ENCODE measurements at regions not wholly inside any gene's neighbourhood (a gene's known extent, or its start where the extent isn't known, plus 50 kb on each side); places are given as distances from the start of the nearest gene placed in this dataset.
"Not testable (repeated sequence)": the region's sequence is repeated elsewhere in the genome, so short reads cannot be mapped to it uniquely, and the experiment has no call there.

GRCh38 chr9:80678906-80679305 is 1010.4 kb downstream of the TLE1 start:
- no peaks in the 10 kb centered on the region for H3K27me3 ChIP-seq (ENCODE audit: control insufficient read depth in 1 of 2, insufficient read depth in 2 of 2, low read length in 2 of 2)
- no peak overlapping the region for H3K27ac ChIP-seq (ENCODE audit: low read depth, low read length)
- H3K9ac ChIP-seq (ENCODE audit: low read length), result no peak overlapping the region
- H3K4me1 ChIP-seq (ENCODE audit: insufficient read depth, low read length), result peaks cover 7% of the 10 kb centered on the region
- H3K4me3 ChIP-seq (ENCODE audit: low read depth in 1 of 2, low read length in 2 of 2), result no peak overlapping the region
- no peaks in the 10 kb centered on the region for H3K9me3 ChIP-seq (ENCODE audit: low read length)
- no peaks in the 10 kb centered on the region for H3K36me3 ChIP-seq (ENCODE audit: insufficient read depth, low read length)

DNA sequence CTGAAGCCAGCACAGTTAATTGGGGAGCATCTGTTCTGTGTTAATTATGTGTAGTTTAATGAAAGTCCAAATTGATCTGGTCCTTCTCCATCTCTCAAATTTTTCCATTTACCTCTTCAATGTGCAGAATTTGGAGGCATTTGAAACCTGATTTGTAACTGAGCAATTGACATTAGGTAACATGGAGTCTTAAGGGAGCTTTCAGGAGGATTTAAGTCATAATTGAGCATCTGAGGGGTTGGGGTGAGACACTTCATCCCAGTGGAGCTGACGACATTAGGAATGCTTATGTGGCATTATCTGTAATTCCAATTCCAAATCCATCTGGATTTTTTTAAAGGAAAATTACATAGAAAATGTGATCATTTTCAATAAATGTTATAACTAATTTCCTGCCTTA is 1015.9 kb downstream of the TLE1 start:
- H3K9ac ChIP-seq (ENCODE audit: low read length), result no peak overlapping the region
- H3K9me3 ChIP-seq (ENCODE audit: low read length), result no peaks in the 10 kb centered on the region
- no peak overlapping the region for H3K4me3 ChIP-seq (ENCODE audit: low read depth in 1 of 2, low read length in 2 of 2)
- no peaks in the 10 kb centered on the region for H3K4me1 ChIP-seq (ENCODE audit: insufficient read depth, low read length)
- no peaks in the 10 kb centered on the region for H3K36me3 ChIP-seq (ENCODE audit: insufficient read depth, low read length)
- H3K27me3 ChIP-seq (ENCODE audit: control insufficient read depth in 1 of 2, insufficient read depth in 2 of 2, low read length in 2 of 2), result no peaks in the 10 kb centered on the region
- no peak overlapping the region for H3K27ac ChIP-seq (ENCODE audit: low read depth, low read length)

GRCh38 chr9:80665479-80665878 is 1023.9 kb downstream of the TLE1 start:
- Histone ChIP-seq H3K9me3 (ENCODE audit: low read length) (no peaks in the 10 kb centered on the region), H3K36me3 (ENCODE audit: insufficient read depth, low read length) (no peaks in the 10 kb centered on the region)

GRCh38 chr9:80664327-80665210 is 1024.8 kb downstream of the TLE1 start:
- Histone ChIP-seq H3K4me1 (ENCODE audit: insufficient read depth, low read length) (peaks cover 8% of the 10 kb centered on the region), H3K27ac (ENCODE audit: low read depth, low read length) (no peak overlapping the region), H3K4me3 (ENCODE audit: low read depth in 1 of 2, low read length in 2 of 2) (no peak overlapping the region), H3K27me3 (ENCODE audit: control insufficient read depth in 1 of 2, insufficient read depth in 2 of 2, low read length in 2 of 2) (no peaks in the 10 kb centered on the region), H3K36me3 (ENCODE audit: insufficient read depth, low read length) (no peaks in the 10 kb centered on the region), H3K9ac (ENCODE audit: low read length) (no peak overlapping the region), H3K9me3 (ENCODE audit: low read length) (no peaks in the 10 kb centered on the region)

More at GRCh38 chr9:80665479-80665878, 1023.9 kb downstream of the TLE1 start:
- H3K27me3 ChIP-seq (ENCODE audit: control insufficient read depth in 1 of 2, insufficient read depth in 2 of 2, low read length in 2 of 2), result no peaks in the 10 kb centered on the region
- no peak overlapping the region for H3K9ac ChIP-seq (ENCODE audit: low read length)
- peaks cover 8% of the 10 kb centered on the region for H3K4me1 ChIP-seq (ENCODE audit: insufficient read depth, low read length)
- no peak overlapping the region for H3K27ac ChIP-seq (ENCODE audit: low read depth, low read length)
- no peak overlapping the region for H3K4me3 ChIP-seq (ENCODE audit: low read depth in 1 of 2, low read length in 2 of 2)

- H3K9ac ChIP-seq (ENCODE audit: low read length); H3K36me3 ChIP-seq (ENCODE audit: insufficient read depth, low read length); H3K4me3 ChIP-seq (ENCODE audit: low read depth in 1 of 2, low read length in 2 of 2); H3K9me3 ChIP-seq (ENCODE audit: low read length); H3K4me1 ChIP-seq (ENCODE audit: insufficient read depth, low read length); H3K27me3 ChIP-seq (ENCODE audit: control insufficient read depth in 1 of 2, insufficient read depth in 2 of 2, low read length in 2 of 2); H3K27ac ChIP-seq (ENCODE audit: low read depth, low read length): not testable (repeated sequence)
Observed at GRCh38 chr9:80659751-80660150, 1029.6 kb downstream of the TLE1 start.

DNA sequence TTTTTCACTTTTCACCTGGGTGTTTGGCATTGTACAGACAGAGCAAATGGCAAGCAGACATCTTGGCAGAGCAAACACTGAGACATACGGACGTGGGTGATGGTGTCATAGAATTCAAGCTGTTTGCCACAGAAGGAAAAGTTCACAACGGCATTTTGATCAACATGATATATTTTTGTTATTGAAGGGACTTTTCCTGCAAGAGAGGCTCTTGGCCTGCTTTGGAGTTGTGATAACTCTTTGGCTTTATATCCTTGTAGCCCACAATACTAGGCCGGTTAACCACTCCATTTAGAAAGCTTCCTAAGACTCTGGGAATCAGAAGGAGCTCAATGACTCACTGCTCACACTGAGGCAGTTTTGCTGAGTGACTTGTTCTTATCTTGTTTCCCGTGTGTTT is 1038.3 kb downstream of the TLE1 start:
- Histone ChIP-seq H3K9me3 (ENCODE audit: low read length) (no peaks in the 10 kb centered on the region), H3K9ac (ENCODE audit: low read length) (no peak overlapping the region), H3K4me3 (ENCODE audit: low read depth in 1 of 2, low read length in 2 of 2) (no peak overlapping the region), H3K27ac (ENCODE audit: low read depth, low read length) (no peak overlapping the region), H3K36me3 (ENCODE audit: insufficient read depth, low read length) (no peaks in the 10 kb centered on the region), H3K4me1 (ENCODE audit: insufficient read depth, low read length) (peaks cover 23% of the 10 kb centered on the region), H3K27me3 (ENCODE audit: control insufficient read depth in 1 of 2, insufficient read depth in 2 of 2, low read length in 2 of 2) (no peaks in the 10 kb centered on the region)

- H3K27me3 ChIP-seq (ENCODE audit: control insufficient read depth in 1 of 2, insufficient read depth in 2 of 2, low read length in 2 of 2), result no peaks in the 10 kb centered on the region
- no peak overlapping the region for H3K27ac ChIP-seq (ENCODE audit: low read depth, low read length)
- H3K9me3 ChIP-seq (ENCODE audit: low read length), result no peaks in the 10 kb centered on the region
- no peak overlapping the region for H3K9ac ChIP-seq (ENCODE audit: low read length)
- no peak overlapping the region for H3K4me3 ChIP-seq (ENCODE audit: low read depth in 1 of 2, low read length in 2 of 2)
- peaks cover 23% of the 10 kb centered on the region for H3K4me1 ChIP-seq (ENCODE audit: insufficient read depth, low read length)
- no peaks in the 10 kb centered on the region for H3K36me3 ChIP-seq (ENCODE audit: insufficient read depth, low read length)
Observed at GRCh38 chr9:80649496-80649895, 1039.9 kb downstream of the TLE1 start.

- H3K9me3 ChIP-seq (ENCODE audit: low read length), result no peaks in the 10 kb centered on the region
- no peaks in the 10 kb centered on the region for H3K27me3 ChIP-seq (ENCODE audit: control insufficient read depth in 1 of 2, insufficient read depth in 2 of 2, low read length in 2 of 2)
- no peaks in the 10 kb centered on the region for H3K36me3 ChIP-seq (ENCODE audit: insufficient read depth, low read length)
- H3K4me3 ChIP-seq (ENCODE audit: low read depth in 1 of 2, low read length in 2 of 2), result no peak overlapping the region
- H3K27ac ChIP-seq (ENCODE audit: low read depth, low read length), result no peak overlapping the region
- no peak overlapping the region for H3K9ac ChIP-seq (ENCODE audit: low read length)
- peaks cover 23% of the 10 kb centered on the region for H3K4me1 ChIP-seq (ENCODE audit: insufficient read depth, low read length)
Observed at GRCh38 chr9:80649001-80649420, 1040.3 kb downstream of the TLE1 start.

DNA sequence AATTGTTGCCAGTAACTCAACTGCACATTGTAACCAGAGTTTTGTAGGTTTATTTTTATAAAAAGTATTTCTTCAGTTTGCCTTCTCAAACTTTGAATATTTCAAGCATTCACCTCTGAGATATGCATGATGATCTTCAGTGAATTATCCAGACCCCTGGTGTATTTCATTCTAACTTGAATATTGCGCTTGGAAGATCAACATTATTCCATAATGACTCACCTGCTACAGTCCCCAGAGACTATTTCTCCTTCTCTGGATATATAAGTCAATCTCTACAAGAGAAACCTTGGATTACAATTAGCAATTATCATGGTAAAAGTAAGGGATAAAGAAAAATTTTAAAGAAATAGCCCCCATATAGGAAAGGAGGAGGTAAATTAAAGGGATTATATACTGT is 1041.0 kb downstream of the TLE1 start:
- no peaks in the 10 kb centered on the region for H3K36me3 ChIP-seq (ENCODE audit: insufficient read depth, low read length)
- H3K9me3 ChIP-seq (ENCODE audit: low read length), result no peaks in the 10 kb centered on the region
- H3K27me3 ChIP-seq (ENCODE audit: control insufficient read depth in 1 of 2, insufficient read depth in 2 of 2, low read length in 2 of 2), result no peaks in the 10 kb centered on the region
- H3K4me3 ChIP-seq (ENCODE audit: low read depth in 1 of 2, low read length in 2 of 2), result no peak overlapping the region
- peaks cover 23% of the 10 kb centered on the region for H3K4me1 ChIP-seq (ENCODE audit: insufficient read depth, low read length)
- H3K27ac ChIP-seq (ENCODE audit: low read depth, low read length), result no peak overlapping the region
- H3K9ac ChIP-seq (ENCODE audit: low read length), result no peak overlapping the region

DNA sequence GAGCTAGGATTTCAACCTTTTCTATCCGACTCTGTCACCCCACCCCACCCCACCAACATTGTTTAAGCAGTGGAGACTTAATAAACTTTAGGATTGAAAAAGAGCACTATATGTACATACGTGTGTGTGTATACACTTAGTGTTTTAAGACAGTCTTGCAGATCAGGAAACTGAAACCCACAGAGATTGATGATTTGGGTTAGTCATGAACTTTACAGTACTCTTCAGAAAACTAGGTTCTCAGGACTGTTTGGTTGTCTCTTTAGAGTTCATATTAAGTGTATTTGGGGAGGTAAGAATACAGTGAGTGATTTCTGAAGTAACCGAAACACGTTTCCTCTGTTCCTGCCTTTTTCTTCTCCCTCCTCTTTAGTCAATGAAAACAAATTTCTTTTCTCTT is 1043.1 kb downstream of the TLE1 start:
- no peak overlapping the region for H3K27ac ChIP-seq (ENCODE audit: low read depth, low read length)
- H3K4me1 ChIP-seq (ENCODE audit: insufficient read depth, low read length), result peaks cover 17% of the 10 kb centered on the region
- no peaks in the 10 kb centered on the region for H3K36me3 ChIP-seq (ENCODE audit: insufficient read depth, low read length)
- no peak overlapping the region for H3K9ac ChIP-seq (ENCODE audit: low read length)
- H3K9me3 ChIP-seq (ENCODE audit: low read length), result no peaks in the 10 kb centered on the region
- H3K4me3 ChIP-seq (ENCODE audit: low read depth in 1 of 2, low read length in 2 of 2), result no peak overlapping the region
- H3K27me3 ChIP-seq (ENCODE audit: control insufficient read depth in 1 of 2, insufficient read depth in 2 of 2, low read length in 2 of 2), result no peaks in the 10 kb centered on the region

GRCh38 chr9:80644044-80644443 is 1045.3 kb downstream of the TLE1 start:
- no peak overlapping the region for H3K27ac ChIP-seq (ENCODE audit: low read depth, low read length)
- H3K4me1 ChIP-seq (ENCODE audit: insufficient read depth, low read length), result peaks cover 5% of the 10 kb centered on the region
- H3K9me3 ChIP-seq (ENCODE audit: low read length), result no peaks in the 10 kb centered on the region
- no peaks in the 10 kb centered on the region for H3K27me3 ChIP-seq (ENCODE audit: control insufficient read depth in 1 of 2, insufficient read depth in 2 of 2, low read length in 2 of 2)
- no peaks in the 10 kb centered on the region for H3K36me3 ChIP-seq (ENCODE audit: insufficient read depth, low read length)
- H3K9ac ChIP-seq (ENCODE audit: low read length), result no peak overlapping the region
- H3K4me3 ChIP-seq (ENCODE audit: low read depth in 1 of 2, low read length in 2 of 2), result no peak overlapping the region

DNA sequence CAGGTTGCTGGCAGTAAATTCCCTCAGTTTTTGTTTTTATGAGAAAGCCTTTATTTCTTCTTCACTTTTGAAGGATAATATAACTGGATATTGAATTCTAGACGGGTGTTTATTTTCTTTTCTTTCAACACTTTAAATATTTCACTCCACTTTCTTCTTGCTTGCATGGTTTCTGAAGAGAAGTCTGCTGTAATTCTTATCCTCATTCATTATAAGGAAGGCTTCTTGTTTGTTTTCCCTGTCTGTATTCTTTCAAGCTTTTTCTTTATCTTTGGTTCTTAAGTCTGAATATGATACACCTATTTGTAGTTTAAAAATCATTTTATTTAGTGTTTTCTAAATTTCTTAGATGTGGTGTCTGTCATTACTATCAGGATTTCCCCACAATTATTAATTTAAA is 1054.3 kb downstream of the TLE1 start:
- no peak overlapping the region for H3K9ac ChIP-seq (ENCODE audit: low read length)
- H3K4me3 ChIP-seq (ENCODE audit: low read depth in 1 of 2, low read length in 2 of 2), result no peak overlapping the region
- H3K27ac ChIP-seq (ENCODE audit: low read depth, low read length), result no peak overlapping the region
- H3K9me3 ChIP-seq (ENCODE audit: low read length), result no peaks in the 10 kb centered on the region
- no peaks in the 10 kb centered on the region for H3K4me1 ChIP-seq (ENCODE audit: insufficient read depth, low read length)
- no peaks in the 10 kb centered on the region for H3K36me3 ChIP-seq (ENCODE audit: insufficient read depth, low read length)
- H3K27me3 ChIP-seq (ENCODE audit: control insufficient read depth in 1 of 2, insufficient read depth in 2 of 2, low read length in 2 of 2), result no peaks in the 10 kb centered on the region

All from muscle layer of colon (tissue), 2 donors.